K562 (cell line): ENCODE measurements at regions not wholly inside any gene's neighbourhood (a gene's known extent, or its start where the extent isn't known, plus 50 kb on each side); places are given as distances from the start of the nearest gene placed in this dataset.

Experiments used
- ATAC-seq: fragments of 200-7000 bp; cut with Tn5 transposase; 3 replicates; pipeline ENCODE4 v1.9.1; 2020; ENCODE audit warnings: moderate library complexity
- BruUV-seq: library from RNA; stranded (reverse); fragments of 400-500 nt; replicated peaks from 2 replicates; lab custom pipeline; 2021; lab: Mats Ljungman, UMichigan
- CTCF ChIA-PET: fragments of 300-600 bp; formaldehyde crosslinking; extraction: SDS; loops from one replicate; lab custom pipeline; 2021; ENCODE audit warnings: low intra/inter-chr PET ratio; lab: Yijun Ruan, JAX
- POLR2A ChIA-PET: fragments of 300-600, 350-650 bp; sonication (Branson Sonifier 250); formaldehyde crosslinking; extraction: SDS; loops from one replicate; lab custom pipeline; 2021; ENCODE audit warnings: antibody characterized with exemption, inconsistent platforms; lab: Yijun Ruan, JAX
- DNase-seq, 4 experiments: peaks; one replicate each; pipeline versions ENCODE4 v3.0.0 to v3.0.0-alpha.2; 2011 to 2018; ENCODE audit warnings: low spot score in 3 of 4, mixed read lengths in 3 of 4; ENCODE audit errors: extremely low read depth in 1 of 4
- FAIRE-seq: peaks from 2 replicates; lab custom pipeline; 2011; peaks lifted over from hg19 to GRCh38; lab: Jason Lieb, UNC
- H2AFZ ChIP-seq: 2 replicates; pipeline ENCODE4 v1.6.0; 2011; ENCODE audit warnings: low read depth, low read length, control low read depth, inconsistent platforms
- H3K27ac ChIP-seq: fragments of 200-600 bp; 3 replicates; pipeline ENCODE4 v1.8.0; 2011; ENCODE audit warnings: low read depth, mild to moderate bottlenecking, control low read depth, inconsistent platforms, low read length, moderate library complexity, mixed read lengths; ENCODE audit errors: extremely low read depth
- H3K27me3 ChIP-seq, 2 experiments: fragments of 300-600 bp in 1 of 2; 2 replicates in 1 of 2; 3 replicates in 1 of 2; pipeline versions ENCODE4 v1.6.0 to v1.8.0; 2011; ENCODE audit warnings: inconsistent platforms in 2 of 2, low read length in 2 of 2, mild to moderate bottlenecking in 1 of 2, mixed read lengths in 1 of 2, moderate library complexity in 1 of 2; ENCODE audit not compliant: control insufficient read depth in 2 of 2, insufficient read depth in 2 of 2
- H3K36me3 ChIP-seq: fragments of 300-600 bp; 3 replicates; pipeline ENCODE4 v1.8.0; 2011; ENCODE audit warnings: mild to moderate bottlenecking, low read length, inconsistent platforms; ENCODE audit not compliant: control insufficient read depth, insufficient read depth
- H3K4me1 ChIP-seq, 2 experiments: fragments of 200-600 bp in 1 of 2; replicated peaks in 1 of 2; 2 replicates in 1 of 2; 3 replicates in 1 of 2; pipeline versions ENCODE4 v1.5.1 to v1.8.0; 2011; ENCODE audit warnings: inconsistent platforms in 2 of 2, low read length in 2 of 2, mild to moderate bottlenecking in 1 of 2, mixed read lengths in 1 of 2, moderate library complexity in 1 of 2; ENCODE audit not compliant: control insufficient read depth in 2 of 2, insufficient read depth in 2 of 2
- H3K4me2 ChIP-seq: 2 replicates; pipeline ENCODE4 v1.6.1; 2011; ENCODE audit warnings: low read length, control low read depth, inconsistent platforms, mixed read lengths; ENCODE audit not compliant: insufficient read depth
- H3K4me3 ChIP-seq: fragments of 200-600 bp; sonication (generic), shearing (Covaris generic); 2 replicates; pipeline ENCODE4 v1.5.1; 2016; ENCODE audit warnings: control low read depth, inconsistent platforms
- H3K79me2 ChIP-seq: fragments of 200-600 bp; 3 replicates; pipeline ENCODE4 v1.8.0; 2011; ENCODE audit warnings: low read length, inconsistent platforms; ENCODE audit not compliant: control insufficient read depth, insufficient read depth
- H3K9ac ChIP-seq, 2 experiments: 2 replicates each; pipeline versions ENCODE4 v1.6.0 to v1.6.1; 2011; ENCODE audit warnings: low read depth in 2 of 2, low read length in 2 of 2, control low read depth in 1 of 2, inconsistent platforms in 1 of 2, mild to moderate bottlenecking in 1 of 2, mixed read lengths in 1 of 2; ENCODE audit not compliant: insufficient read depth in 1 of 2
- H3K9me1 ChIP-seq: one replicate; pipeline ENCODE4 v1.6.0; 2011; ENCODE audit warnings: inconsistent platforms, mild to moderate bottlenecking, low read length, moderate library complexity; ENCODE audit not compliant: control insufficient read depth, insufficient read depth
- H3K9me3 ChIP-seq: replicated peaks from 2 replicates; pipeline ENCODE4 v1.5.1; 2011; ENCODE audit warnings: low read depth, low read length, inconsistent platforms; ENCODE audit not compliant: control insufficient read depth, insufficient read depth
- H4K20me1 ChIP-seq: replicated peaks from 2 replicates; pipeline ENCODE4 v1.6.1; 2011; ENCODE audit warnings: low read length, inconsistent platforms, mixed read lengths; ENCODE audit not compliant: control insufficient read depth, insufficient read depth
- KAT8 ChIP-seq: fragments of 450-650 bp; IDR thresholded peaks from 2 replicates; pipeline ENCODE4 v1.6.1; 2016; ENCODE audit warnings: low read depth, mild to moderate bottlenecking
- MCM5 ChIP-seq: fragments of 450-650 bp; IDR thresholded peaks from 2 replicates; pipeline ENCODE4 v1.6.1; 2016; ENCODE audit warnings: low read depth
- PKNOX1 ChIP-seq: fragments of 450-650 bp; IDR thresholded peaks from 2 replicates; pipeline ENCODE4 v1.6.1; 2016
- SIX5 ChIP-seq, 2 experiments: IDR thresholded peaks; 2 replicates each; pipeline ENCODE4 v1.6.1; 2011; ENCODE audit warnings: low read length in 2 of 2, borderline replicate concordance in 1 of 2, low read depth in 1 of 2, mild to moderate bottlenecking in 1 of 2, moderate library complexity in 1 of 2; ENCODE audit not compliant: insufficient read depth in 1 of 2
- ZBTB1 ChIP-seq: sonication (generic); formaldehyde crosslinking; IDR thresholded peaks from 2 replicates; pipeline ENCODE4 v1.8.1; 2023; ENCODE audit warnings: missing genetic modification reagents, low read depth, mild to moderate bottlenecking, borderline replicate concordance
- ZNF695 ChIP-seq: fragments of 450-650 bp; formaldehyde crosslinking; IDR thresholded peaks from 2 replicates; pipeline ENCODE4 v1.4.0; 2020; ENCODE audit warnings: mild to moderate bottlenecking, moderate library complexity
- ZNF696 ChIP-seq: fragments of 250-450 bp; sonication (Bioruptor Pico); conservative IDR thresholded peaks from 2 replicates; pipeline ENCODE4 v1.4.0; 2020; ENCODE audit warnings: mild to moderate bottlenecking, moderate library complexity
- ZNF77 ChIP-seq: fragments of 250-450 bp; sonication (Bioruptor Pico); IDR thresholded peaks from 2 replicates; pipeline ENCODE4 v1.5.0; 2020
- WGBS: fragments of 100-300 bp; shearing (Covaris generic); methylation state at CpG from one replicate; pipeline ENCODE4 v1.1.6; 2016; ENCODE audit warnings: low coverage, mixed read lengths; ENCODE audit not compliant: insufficient coverage; ENCODE audit errors: missing lambda C conversion rate; 5-methylcytosine and 5-hydroxymethylcytosine counted together
- in situ Hi-C: fragments of 300-500 bp; cut with MboI; formaldehyde crosslinking; loops from 4 replicates; pipeline ENCODE4 v1.15.0; 2018; ENCODE audit warnings: inconsistent platforms, mixed read lengths
- intact Hi-C: fragments of 100-400 bp; cut with micrococcal nuclease; formaldehyde crosslinking; loops from 2 replicates; pipeline ENCODE4 v1.14.2; 2022
- TF ChIP-seq, protein P1 (sequence below): fragments of 450-650 bp; IDR thresholded peaks from 2 replicates; pipeline ENCODE4 v1.6.1; 2016; ENCODE audit warnings: borderline replicate concordance
- TF ChIP-seq, protein P2 (sequence below), 2 experiments: fragments of 450-650 bp; IDR thresholded peaks; 2 replicates each; pipeline ENCODE4 v1.6.1; 2016; ENCODE audit warnings: mild to moderate bottlenecking in 2 of 2, borderline replicate concordance in 1 of 2, low read depth in 1 of 2, moderate library complexity in 1 of 2

GRCh38 chr9:129391221-129391661 is 213.2 kb upstream of the IER5L start:
- FAIRE-seq (no peak), DNase-seq (no peak), ATAC-seq (no peak)
- no TSS peak for BruUV-seq
- intact Hi-C loops, result no loop called here
- WGBS, result 35% methylated on average over 12 of the region's 12 CpGs
- Histone ChIP-seq H3K36me3 (no peaks in the 10 kb centered on the region), H3K4me1 (peaks cover 5 to 6% of the 10 kb centered on the region in 2 experiments; a peak in 3 of 5 replicates), H3K27ac (no peak overlapping the region), H4K20me1 (no peaks in the 10 kb centered on the region), H3K27me3 (peaks cover 0 to 10% of the 10 kb centered on the region in 2 experiments; a peak in 1 of 5 replicates), H3K4me2 (no peak overlapping the region), H3K9me1 (no peaks in the 10 kb centered on the region), H3K79me2 (no peaks in the 10 kb centered on the region), H3K9ac (peak overlapping the region in 1 of 2 experiments; percentile 15; a peak in 1 of 4 replicates), H2AFZ (no peak overlapping the region), H3K9me3 (no peaks in the 10 kb centered on the region), H3K4me3 (no peak overlapping the region)
- in situ Hi-C loops, result no loop called here
- ChIA-PET POLR2A (interaction anchor here (0.8 to 1.0 kb wide), 2 partner anchors 9 to 16 kb away, joined by 3 read pairs; no protein-coding TSS in a partner anchor), CTCF (interaction anchor here (0.5 kb wide), 1 partner anchor 73 kb away, joined by 4 read pairs; no protein-coding TSS in a partner anchor)
- TF ChIP-seq ZNF696 (no peak), ZBTB1 (no peak), SIX5 (IDR thresholded peaks at IDR 0.05; ENCODE audit: borderline replicate concordance in 1 of 2, insufficient read depth in 1 of 2, low read depth in 1 of 2, low read length in 2 of 2) (no peak), KAT8 (no peak), PKNOX1 (no peak), MCM5 (no peak), ZNF695 (CRISPR knock-in tag) (no peak), ZNF77 (no peak)
- TF ChIP-seq, protein P1, sequence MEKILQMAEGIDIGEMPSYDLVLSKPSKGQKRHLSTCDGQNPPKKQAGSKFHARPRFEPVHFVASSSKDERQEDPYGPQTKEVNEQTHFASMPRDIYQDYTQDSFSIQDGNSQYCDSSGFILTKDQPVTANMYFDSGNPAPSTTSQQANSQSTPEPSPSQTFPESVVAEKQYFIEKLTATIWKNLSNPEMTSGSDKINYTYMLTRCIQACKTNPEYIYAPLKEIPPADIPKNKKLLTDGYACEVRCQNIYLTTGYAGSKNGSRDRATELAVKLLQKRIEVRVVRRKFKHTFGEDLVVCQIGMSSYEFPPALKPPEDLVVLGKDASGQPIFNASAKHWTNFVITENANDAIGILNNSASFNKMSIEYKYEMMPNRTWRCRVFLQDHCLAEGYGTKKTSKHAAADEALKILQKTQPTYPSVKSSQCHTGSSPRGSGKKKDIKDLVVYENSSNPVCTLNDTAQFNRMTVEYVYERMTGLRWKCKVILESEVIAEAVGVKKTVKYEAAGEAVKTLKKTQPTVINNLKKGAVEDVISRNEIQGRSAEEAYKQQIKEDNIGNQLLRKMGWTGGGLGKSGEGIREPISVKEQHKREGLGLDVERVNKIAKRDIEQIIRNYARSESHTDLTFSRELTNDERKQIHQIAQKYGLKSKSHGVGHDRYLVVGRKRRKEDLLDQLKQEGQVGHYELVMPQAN, result no peak
- TF ChIP-seq, protein P2, sequence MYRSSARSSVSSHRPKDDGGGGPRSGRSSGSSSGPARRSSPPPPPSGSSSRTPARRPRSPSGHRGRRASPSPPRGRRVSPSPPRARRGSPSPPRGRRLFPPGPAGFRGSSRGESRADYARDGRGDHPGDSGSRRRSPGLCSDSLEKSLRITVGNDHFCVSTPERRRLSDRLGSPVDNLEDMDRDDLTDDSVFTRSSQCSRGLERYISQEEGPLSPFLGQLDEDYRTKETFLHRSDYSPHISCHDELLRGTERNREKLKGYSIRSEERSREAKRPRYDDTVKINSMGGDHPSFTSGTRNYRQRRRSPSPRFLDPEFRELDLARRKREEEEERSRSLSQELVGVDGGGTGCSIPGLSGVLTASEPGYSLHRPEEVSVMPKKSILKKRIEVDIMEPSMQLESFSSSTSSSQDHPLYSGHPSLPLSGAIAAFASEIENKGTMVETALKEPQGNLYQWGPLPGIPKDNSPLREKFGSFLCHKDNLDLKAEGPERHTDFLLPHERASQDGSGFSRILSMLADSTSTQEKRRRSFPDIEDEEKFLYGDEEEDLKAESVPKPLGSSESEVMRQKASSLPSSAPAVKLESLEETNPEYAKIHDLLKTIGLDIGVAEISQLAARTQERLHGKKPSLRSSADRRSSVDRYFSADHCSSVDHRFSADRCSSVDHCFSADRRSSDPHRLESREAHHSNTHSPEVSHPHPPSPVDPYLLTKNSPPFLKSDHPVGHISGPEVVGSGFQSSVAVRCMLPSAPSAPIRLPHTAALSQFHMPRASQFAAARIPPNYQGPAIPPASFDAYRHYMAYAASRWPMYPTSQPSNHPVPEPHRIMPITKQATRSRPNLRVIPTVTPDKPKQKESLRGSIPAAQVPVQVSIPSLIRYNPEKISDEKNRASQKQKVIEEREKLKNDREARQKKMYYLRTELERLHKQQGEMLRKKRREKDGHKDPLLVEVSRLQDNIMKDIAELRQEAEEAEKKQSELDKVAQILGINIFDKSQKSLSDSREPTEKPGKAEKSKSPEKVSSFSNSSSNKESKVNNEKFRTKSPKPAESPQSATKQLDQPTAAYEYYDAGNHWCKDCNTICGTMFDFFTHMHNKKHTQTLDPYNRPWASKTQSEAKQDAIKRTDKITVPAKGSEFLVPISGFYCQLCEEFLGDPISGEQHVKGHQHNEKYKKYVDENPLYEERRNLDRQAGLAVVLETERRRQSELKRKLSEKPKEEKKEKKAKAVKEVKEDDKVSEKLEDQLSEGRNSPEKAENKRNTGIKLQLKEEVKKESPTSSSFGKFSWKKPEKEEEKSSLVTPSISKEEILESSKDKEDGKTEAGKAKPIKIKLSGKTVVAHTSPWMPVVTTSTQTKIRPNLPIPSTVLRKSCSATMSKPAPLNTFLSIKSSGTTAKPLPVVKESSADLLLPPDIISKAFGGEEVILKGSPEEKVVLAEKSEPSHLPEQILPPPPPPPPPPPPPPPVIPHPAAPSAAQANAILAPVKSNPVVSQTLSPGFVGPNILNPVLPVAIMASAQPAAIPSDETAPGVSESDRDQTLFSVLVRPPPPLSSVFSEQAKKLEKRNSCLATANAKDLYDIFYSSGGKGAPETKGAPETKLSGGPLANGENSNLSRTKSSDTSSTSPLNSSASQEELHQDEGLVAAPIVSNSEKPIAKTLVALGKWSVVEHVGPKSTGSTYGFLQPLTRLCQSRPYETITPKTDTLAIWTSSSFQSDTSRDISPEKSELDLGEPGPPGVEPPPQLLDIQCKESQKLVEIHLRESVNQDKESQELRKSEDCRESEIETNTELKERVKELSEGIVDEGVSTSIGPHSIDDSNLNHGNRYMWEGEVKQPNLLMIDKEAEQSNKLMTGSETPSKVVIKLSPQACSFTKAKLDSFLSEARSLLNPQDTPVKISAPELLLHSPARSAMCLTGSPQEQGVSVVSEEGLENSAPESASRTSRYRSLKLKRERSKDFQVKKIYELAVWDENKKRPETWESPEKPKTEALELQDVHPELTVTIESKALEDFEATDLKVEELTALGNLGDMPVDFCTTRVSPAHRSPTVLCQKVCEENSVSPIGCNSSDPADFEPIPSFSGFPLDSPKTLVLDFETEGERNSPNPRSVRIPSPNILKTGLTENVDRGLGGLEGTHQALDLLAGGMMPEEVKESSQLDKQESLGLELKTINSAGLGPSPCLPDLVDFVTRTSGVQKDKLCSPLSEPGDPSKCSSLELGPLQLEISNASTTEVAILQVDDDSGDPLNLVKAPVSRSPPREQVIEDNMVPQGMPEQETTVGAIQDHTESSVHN (IDR thresholded peaks at IDR 0.05; ENCODE audit: borderline replicate concordance in 1 of 2, low read depth in 1 of 2), result no peak
